CD4-positive, alpha-beta T cell (primary cell): ENCODE measurements at regions not wholly inside any gene's neighbourhood (a gene's known extent, or its start where the extent isn't known, plus 50 kb on each side); places are given as distances from the start of the nearest gene placed in this dataset.

ENCODE experiments used
- ATAC-seq: fragments of 200-7000 bp; cut with Tn5 transposase; one replicate; pipeline ENCODE4 v1.10.0; 2022; ENCODE audit warnings: mild to moderate bottlenecking; ENCODE audit not compliant: poor library complexity
- CTCF ChIA-PET: fragments of 350-600 bp; sonication (Branson Sonifier 250); formaldehyde crosslinking; loops from one replicate; lab custom pipeline; 2021; ENCODE audit warnings: antibody characterized with exemption, inconsistent platforms; lab: Charles Lee
- POLR2A ChIA-PET: fragments of 350-600 bp; sonication (Branson Sonifier 250); formaldehyde crosslinking; loops from one replicate; lab custom pipeline; 2021; ENCODE audit warnings: antibody characterized with exemption, inconsistent platforms; lab: Charles Lee
- DNase-seq, 14 experiments: peaks; one replicate each; pipeline ENCODE4 v3.0.0-alpha.2; 2013 to 2020; ENCODE audit warnings: mixed read lengths in 2 of 14
- H3K27ac ChIP-seq, 2 donors: one replicate each; pipeline versions ENCODE4 v1.5.1 to v1.7.0; 2013; ENCODE audit warnings: low read length in 2 of 2, low read depth in 1 of 2, mild to moderate bottlenecking in 1 of 2
- H3K27me3 ChIP-seq, 2 experiments: 1 replicate in 1 of 2; 2 replicates in 1 of 2; pipeline versions ENCODE4 v1.6.1 to v1.7.0; 2013; ENCODE audit warnings: low read length in 2 of 2, control low read depth in 1 of 2, mild to moderate bottlenecking in 1 of 2, moderate library complexity in 1 of 2; ENCODE audit not compliant: insufficient read depth in 2 of 2, control insufficient read depth in 1 of 2
- H3K36me3 ChIP-seq: one replicate; pipeline ENCODE4 v1.6.1; 2013; ENCODE audit warnings: low read length, control low read depth; ENCODE audit not compliant: insufficient read depth
- H3K4me1 ChIP-seq: one replicate; pipeline ENCODE4 v1.6.1; 2013; ENCODE audit warnings: low read length, control low read depth; ENCODE audit not compliant: insufficient read depth
- H3K4me3 ChIP-seq: one replicate; pipeline ENCODE4 v1.5.1; 2013; ENCODE audit warnings: mild to moderate bottlenecking, low read length, moderate library complexity
- H3K9me3 ChIP-seq, 2 experiments: 1 replicate in 1 of 2; 2 replicates in 1 of 2; pipeline versions ENCODE4 v1.6.1 to v1.7.0; 2013; ENCODE audit warnings: low read length in 2 of 2, mild to moderate bottlenecking in 2 of 2, control low read depth in 1 of 2, moderate library complexity in 1 of 2; ENCODE audit not compliant: control insufficient read depth in 1 of 2, insufficient read depth in 1 of 2
- H3K27ac Mint-ChIP-seq: one replicate; pipeline ENCODE4 v1.8.0; 2020; ENCODE audit warnings: mixed read lengths
- H3K27me3 Mint-ChIP-seq: one replicate; pipeline ENCODE4 v1.8.0; 2021; ENCODE audit warnings: mixed read lengths
- H3K36me3 Mint-ChIP-seq: one replicate; pipeline ENCODE4 v1.8.0; 2021; ENCODE audit warnings: low read depth, mixed read lengths
- H3K4me1 Mint-ChIP-seq: one replicate; pipeline ENCODE4 v1.8.0; 2021; ENCODE audit warnings: low read depth, mixed read lengths
- H3K4me3 Mint-ChIP-seq: one replicate; pipeline ENCODE4 v1.8.0; 2020; ENCODE audit warnings: mild to moderate bottlenecking, mixed read lengths
- H3K9me3 Mint-ChIP-seq: one replicate; pipeline ENCODE4 v1.8.0; 2020; ENCODE audit warnings: mixed read lengths
- intact Hi-C, 2 experiments: fragments of 100-400 bp; cut with DNase I in 1 of 2; cut with micrococcal nuclease in 1 of 2; formaldehyde crosslinking; loops; one replicate each; pipeline versions ENCODE4 v1.15.1 to v1.9.0; 2023 to 2025; cut with DNase I, micrococcal nuclease
- TF ChIP-seq, protein P1 (sequence below): fragments of 200-600 bp; IDR thresholded peaks from one replicate; pipeline ENCODE4 v1.8.0; 2022; ENCODE audit warnings: antibody characterized with exemption, mild to moderate bottlenecking

DNA sequence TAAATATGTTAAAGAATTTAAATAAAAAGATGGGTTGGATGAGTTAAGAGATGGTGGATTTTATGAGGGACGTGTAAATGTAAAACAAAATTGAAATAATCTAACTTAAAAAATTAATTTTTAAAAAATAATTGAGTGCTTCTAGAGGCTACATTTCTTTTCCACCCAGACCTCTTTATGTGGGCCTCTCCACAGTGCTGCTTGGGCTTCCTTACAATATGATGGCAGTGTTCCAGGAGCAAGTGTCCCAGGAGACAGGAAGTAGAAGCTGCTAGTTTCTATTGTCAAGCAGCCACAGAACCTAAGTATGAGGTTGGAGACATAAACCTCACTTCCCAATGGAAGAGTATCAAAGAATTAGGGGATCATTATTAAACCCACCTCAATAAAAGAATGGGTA lies 205.7 kb upstream of the CPHXL start:
- no peaks in the 10 kb centered on the region for H3K36me3 Mint-ChIP-seq
- Histone ChIP-seq H3K27ac (no peak overlapping the region), H3K27me3 (no peaks in the 10 kb centered on the region), H3K36me3 (no peaks in the 10 kb centered on the region), H3K9me3 (no peaks in the 10 kb centered on the region), H3K4me1 (no peaks in the 10 kb centered on the region), H3K4me3 (no peak overlapping the region)
- no peaks in the 10 kb centered on the region for H3K4me1 Mint-ChIP-seq
- H3K27me3 Mint-ChIP-seq = peaks cover 6% of the 10 kb centered on the region
- TF ChIP-seq, protein P1, sequence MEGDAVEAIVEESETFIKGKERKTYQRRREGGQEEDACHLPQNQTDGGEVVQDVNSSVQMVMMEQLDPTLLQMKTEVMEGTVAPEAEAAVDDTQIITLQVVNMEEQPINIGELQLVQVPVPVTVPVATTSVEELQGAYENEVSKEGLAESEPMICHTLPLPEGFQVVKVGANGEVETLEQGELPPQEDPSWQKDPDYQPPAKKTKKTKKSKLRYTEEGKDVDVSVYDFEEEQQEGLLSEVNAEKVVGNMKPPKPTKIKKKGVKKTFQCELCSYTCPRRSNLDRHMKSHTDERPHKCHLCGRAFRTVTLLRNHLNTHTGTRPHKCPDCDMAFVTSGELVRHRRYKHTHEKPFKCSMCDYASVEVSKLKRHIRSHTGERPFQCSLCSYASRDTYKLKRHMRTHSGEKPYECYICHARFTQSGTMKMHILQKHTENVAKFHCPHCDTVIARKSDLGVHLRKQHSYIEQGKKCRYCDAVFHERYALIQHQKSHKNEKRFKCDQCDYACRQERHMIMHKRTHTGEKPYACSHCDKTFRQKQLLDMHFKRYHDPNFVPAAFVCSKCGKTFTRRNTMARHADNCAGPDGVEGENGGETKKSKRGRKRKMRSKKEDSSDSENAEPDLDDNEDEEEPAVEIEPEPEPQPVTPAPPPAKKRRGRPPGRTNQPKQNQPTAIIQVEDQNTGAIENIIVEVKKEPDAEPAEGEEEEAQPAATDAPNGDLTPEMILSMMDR = no peak
- POLR2A ChIA-PET = no interaction called here
- no peak overlapping the region for H3K4me3 Mint-ChIP-seq
- no peak for ATAC-seq
- intact Hi-C loops = no loop called here
- H3K27ac Mint-ChIP-seq = no peak overlapping the region
- CTCF ChIA-PET = no interaction called here
- H3K9me3 Mint-ChIP-seq = peaks cover 8% of the 10 kb centered on the region
- no peak for DNase-seq

DNA sequence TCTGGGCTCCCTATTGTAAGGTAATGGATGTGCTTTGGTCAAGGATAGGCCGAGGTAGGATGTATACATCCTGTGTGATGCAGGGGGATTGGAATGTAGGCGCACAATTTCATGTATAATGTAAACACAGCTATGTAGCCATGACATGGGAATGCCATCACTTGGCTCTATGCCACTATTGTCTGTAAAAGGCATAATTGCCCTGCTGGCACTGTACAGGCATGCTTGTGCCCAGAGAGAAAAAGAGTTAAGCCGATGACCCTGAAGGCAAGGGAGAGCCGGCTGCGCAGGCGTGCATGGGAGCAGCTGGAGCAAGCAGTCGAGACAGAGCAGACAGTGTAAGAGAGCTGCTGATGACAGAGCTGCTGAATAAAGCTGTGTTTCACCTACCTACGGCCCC lies 212.5 kb upstream of the CPHXL start:
- no peaks in the 10 kb centered on the region for H3K4me1 ChIP-seq
- ChIA-PET POLR2A (no interaction called here), CTCF (no interaction called here)
- DNase-seq = no peak
- H3K36me3 Mint-ChIP-seq = no peaks in the 10 kb centered on the region
- no peaks in the 10 kb centered on the region for H3K27me3 ChIP-seq
- H3K27ac ChIP-seq = no peak overlapping the region
- no peak for ATAC-seq
- H3K27ac Mint-ChIP-seq = no peak overlapping the region
- H3K4me1 Mint-ChIP-seq = no peaks in the 10 kb centered on the region
- peaks cover 0 to 4% of the 10 kb centered on the region in 2 experiments for H3K9me3 ChIP-seq
- no peak overlapping the region for H3K4me3 ChIP-seq
- no peaks in the 10 kb centered on the region for H3K36me3 ChIP-seq
- no peak overlapping the region for H3K4me3 Mint-ChIP-seq
- intact Hi-C loops = no loop called here
- TF ChIP-seq, protein P1 = no peak
- H3K27me3 Mint-ChIP-seq = peaks cover 7% of the 10 kb centered on the region
- H3K9me3 Mint-ChIP-seq = no peaks in the 10 kb centered on the region

- ChIA-PET CTCF (no interaction called here), POLR2A (no interaction called here)
- H3K9me3 Mint-ChIP-seq = no peaks in the 10 kb centered on the region
- intact Hi-C loops = no loop called here
- Histone ChIP-seq H3K27ac (no peak overlapping the region), H3K36me3 (no peaks in the 10 kb centered on the region), H3K4me1 (no peaks in the 10 kb centered on the region), H3K27me3 (no peaks in the 10 kb centered on the region), H3K4me3 (no peak overlapping the region), H3K9me3 (peaks cover 0 to 4% of the 10 kb centered on the region in 2 experiments)
- no peak overlapping the region for H3K27ac Mint-ChIP-seq
- no peaks in the 10 kb centered on the region for H3K4me1 Mint-ChIP-seq
- ATAC-seq (no peak), DNase-seq (no peak)
- H3K27me3 Mint-ChIP-seq = peaks cover 10% of the 10 kb centered on the region
- no peaks in the 10 kb centered on the region for H3K36me3 Mint-ChIP-seq
- H3K4me3 Mint-ChIP-seq = no peak overlapping the region
- TF ChIP-seq, protein P1 = no peak
Measured at GRCh38 chr16:75942351-75942750, 216.1 kb upstream of the CPHXL start.
